ENCODE measurements at regions not wholly inside any gene's neighbourhood (a gene's known extent, or its start where the extent isn't known, plus 50 kb on each side); places are given as distances from the start of the nearest gene placed in this dataset.

GRCh38 chr13:40383132-40383531, 283.3 kb downstream of the FOXO1 start:
- TF ChIP-seq SP1 (IDR thresholded peaks at IDR 0.05) (no peak), NFRKB (IDR thresholded peaks at IDR 0.05) (no peak)
